ENCODE measurements at regions not wholly inside any gene's neighbourhood (a gene's known extent, or its start where the extent isn't known, plus 50 kb on each side); places are given as distances from the start of the nearest gene placed in this dataset.

- TF ChIP-seq CTCF (IDR thresholded peaks at IDR 0.05) (no peak), ZFX (IDR thresholded peaks at IDR 0.05; ENCODE audit: borderline replicate concordance) (no peak)
Observed at GRCh38 chr5:52065182-52065581, 681.9 kb downstream of the ISL1 start.
